ENCODE measurements at regions not wholly inside any gene's neighbourhood (a gene's known extent, or its start where the extent isn't known, plus 50 kb on each side); places are given as distances from the start of the nearest gene placed in this dataset.

DNA sequence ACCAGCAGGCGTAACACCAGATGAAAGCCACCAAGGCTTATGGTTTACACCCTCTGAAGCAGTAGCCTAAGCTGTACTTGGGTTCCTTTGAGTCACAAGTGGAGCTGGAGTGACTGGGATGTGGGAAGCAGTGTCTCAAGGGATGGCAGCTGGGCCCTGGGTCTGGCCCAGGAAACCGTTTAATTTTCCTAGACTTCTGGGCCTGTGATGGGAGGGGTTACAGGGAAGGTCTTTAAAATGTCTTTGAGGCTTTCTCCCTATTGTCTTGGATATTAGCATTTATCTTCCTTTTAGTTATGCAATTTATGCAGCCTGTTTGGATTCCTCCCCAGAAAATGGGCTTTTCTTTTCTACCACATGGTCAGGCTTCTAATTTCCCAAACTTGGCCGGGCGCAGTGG is 568.2 kb downstream of the ANKRD7 start:
- ATAC-seq: no peak
- Histone ChIP-seq H3K27ac (no peak overlapping the region), H3K36me3 (no peaks in the 10 kb centered on the region), H3K4me1 (no peaks in the 10 kb centered on the region), H3K27me3 (no peaks in the 10 kb centered on the region), H3K4me3 (no peak overlapping the region), H3K9me3 (no peaks in the 10 kb centered on the region)
- no peak for DNase-seq
- 78 to 87% methylated on average over 4 of the region's 4 CpGs for WGBS, 2 donors
- TF ChIP-seq, protein P1, sequence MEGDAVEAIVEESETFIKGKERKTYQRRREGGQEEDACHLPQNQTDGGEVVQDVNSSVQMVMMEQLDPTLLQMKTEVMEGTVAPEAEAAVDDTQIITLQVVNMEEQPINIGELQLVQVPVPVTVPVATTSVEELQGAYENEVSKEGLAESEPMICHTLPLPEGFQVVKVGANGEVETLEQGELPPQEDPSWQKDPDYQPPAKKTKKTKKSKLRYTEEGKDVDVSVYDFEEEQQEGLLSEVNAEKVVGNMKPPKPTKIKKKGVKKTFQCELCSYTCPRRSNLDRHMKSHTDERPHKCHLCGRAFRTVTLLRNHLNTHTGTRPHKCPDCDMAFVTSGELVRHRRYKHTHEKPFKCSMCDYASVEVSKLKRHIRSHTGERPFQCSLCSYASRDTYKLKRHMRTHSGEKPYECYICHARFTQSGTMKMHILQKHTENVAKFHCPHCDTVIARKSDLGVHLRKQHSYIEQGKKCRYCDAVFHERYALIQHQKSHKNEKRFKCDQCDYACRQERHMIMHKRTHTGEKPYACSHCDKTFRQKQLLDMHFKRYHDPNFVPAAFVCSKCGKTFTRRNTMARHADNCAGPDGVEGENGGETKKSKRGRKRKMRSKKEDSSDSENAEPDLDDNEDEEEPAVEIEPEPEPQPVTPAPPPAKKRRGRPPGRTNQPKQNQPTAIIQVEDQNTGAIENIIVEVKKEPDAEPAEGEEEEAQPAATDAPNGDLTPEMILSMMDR (IDR thresholded peaks at IDR 0.05): no peak
- intact Hi-C loops (cut with DNase I): no loop called here

DNA sequence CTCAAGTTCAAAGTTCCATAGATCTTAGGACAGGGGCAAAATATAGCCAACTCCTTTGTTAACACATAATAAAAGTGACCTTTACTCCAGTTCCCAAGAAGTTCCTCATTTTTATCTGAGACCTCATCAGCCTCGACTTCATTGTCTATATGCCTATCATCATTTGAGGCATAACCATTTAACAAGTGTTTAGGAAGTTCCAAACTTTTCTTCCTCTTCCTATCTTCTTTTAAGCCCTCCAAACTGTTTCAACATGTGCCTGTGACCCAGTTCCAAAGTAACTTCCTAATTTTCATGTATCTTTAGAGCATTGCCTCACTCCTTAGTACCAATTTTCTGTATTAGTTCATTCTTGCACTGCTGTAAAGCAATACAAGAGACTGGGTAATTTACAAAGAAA is 569.1 kb downstream of the ANKRD7 start:
- TF ChIP-seq, protein P1 (IDR thresholded peaks at IDR 0.05): no peak
- DNase-seq (no peak), ATAC-seq (no peak)
- peaks cover 0 to 1% (median 0%) of the 10 kb centered on the region in 11 donors for H3K9me3 ChIP-seq
- no peaks in the 10 kb centered on the region for H3K4me1 ChIP-seq
- 61 to 67% methylated on average over 1 of the region's 1 CpG for WGBS, 2 donors
- no peak overlapping the region for H3K4me3 ChIP-seq
- H3K27ac ChIP-seq: no peak overlapping the region
- H3K27me3 ChIP-seq: no peaks in the 10 kb centered on the region
- intact Hi-C loops (cut with DNase I): no loop called here
- H3K36me3 ChIP-seq: no peaks in the 10 kb centered on the region

DNA sequence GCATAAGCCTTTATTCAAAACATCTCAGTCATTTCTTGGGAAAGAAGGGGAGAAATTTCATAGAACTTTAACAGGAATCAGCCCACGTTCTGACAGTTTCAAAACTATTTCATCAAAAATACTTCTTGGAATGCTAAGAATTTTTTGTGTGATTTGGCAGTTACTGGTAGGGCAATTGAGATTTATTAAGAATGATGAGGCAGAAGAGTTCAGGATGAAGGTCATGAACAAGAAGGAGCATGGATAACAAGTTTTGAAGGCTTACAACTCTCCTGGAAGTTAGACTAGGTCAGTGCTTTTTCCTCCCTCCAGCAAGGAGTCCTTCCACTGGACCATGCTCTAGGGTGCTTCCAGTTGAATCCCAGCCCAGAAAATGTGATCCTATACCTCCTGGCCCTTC is 569.9 kb downstream of the ANKRD7 start:
- TF ChIP-seq, protein P1 (IDR thresholded peaks at IDR 0.05): no peak
- Histone ChIP-seq H3K4me3 (no peak overlapping the region), H3K27ac (no peak overlapping the region), H3K36me3 (no peaks in the 10 kb centered on the region), H3K9me3 (peaks cover 0 to 8% (median 0%) of the 10 kb centered on the region in 11 donors), H3K4me1 (no peaks in the 10 kb centered on the region), H3K27me3 (no peaks in the 10 kb centered on the region)
- intact Hi-C loops (cut with DNase I): no loop called here
- ATAC-seq (no peak), DNase-seq (no peak)
- 26 to 34% methylated on average over 1 of the region's 1 CpG for whole genome bisulfite sequencing, 2 donors

DNA sequence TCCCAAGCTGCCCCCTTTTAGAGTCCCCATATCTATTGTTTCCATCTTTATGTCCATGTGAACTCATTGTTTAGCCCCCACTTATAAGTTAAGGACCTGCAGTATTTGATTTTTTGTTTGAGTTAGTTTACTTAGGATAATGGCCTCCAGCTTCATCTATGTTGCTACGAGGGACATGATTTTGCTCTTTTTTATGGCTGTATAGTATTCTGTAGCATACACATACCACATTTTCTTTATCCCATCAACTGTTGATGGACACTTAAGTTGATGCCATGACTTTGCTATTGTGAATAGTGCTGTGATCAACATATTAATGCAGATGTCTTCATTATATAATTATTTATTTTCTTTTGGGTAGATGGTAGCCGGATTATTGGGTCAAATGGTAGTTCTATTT is 576.9 kb downstream of the ANKRD7 start:
- H3K4me3 ChIP-seq: no peak overlapping the region
- no peak overlapping the region for H3K27ac ChIP-seq
- no peaks in the 10 kb centered on the region for H3K36me3 ChIP-seq
- H3K4me1 ChIP-seq: no peaks in the 10 kb centered on the region
- DNase-seq: no peak
- ATAC-seq: no peak
- peaks cover 0 to 18% (median 0%) of the 10 kb centered on the region in 11 donors for H3K9me3 ChIP-seq
- H3K27me3 ChIP-seq: no peaks in the 10 kb centered on the region
- intact Hi-C loops (cut with DNase I): no loop called here
- TF ChIP-seq, protein P1 (IDR thresholded peaks at IDR 0.05): no peak
- 75 to 81% methylated on average over 2 of the region's 2 CpGs for WGBS, 2 donors

DNA sequence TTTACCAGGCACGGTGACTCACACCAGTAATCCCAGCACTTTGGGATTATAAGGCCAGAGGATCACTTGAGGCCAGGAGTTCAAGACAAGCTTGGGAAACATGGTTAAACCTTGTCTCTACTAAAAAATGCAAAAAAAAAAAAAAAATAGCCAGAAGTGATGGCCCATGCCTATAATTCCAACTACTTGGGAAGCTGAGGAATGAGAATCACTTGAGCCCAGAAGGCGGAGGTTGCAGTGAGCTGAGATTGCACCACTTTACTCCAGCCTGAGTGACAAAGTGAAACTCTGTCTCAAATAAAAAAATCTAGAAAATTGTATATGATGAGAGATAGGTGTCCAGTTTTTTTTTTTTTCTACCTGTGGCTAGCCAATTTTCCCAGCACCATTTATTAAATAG is 578.2 kb downstream of the ANKRD7 start:
- Histone ChIP-seq H3K4me3 (no peak overlapping the region), H3K9me3 (peaks cover 0 to 18% (median 0%) of the 10 kb centered on the region in 11 donors), H3K27me3 (no peaks in the 10 kb centered on the region), H3K4me1 (no peaks in the 10 kb centered on the region), H3K36me3 (no peaks in the 10 kb centered on the region), H3K27ac (no peak overlapping the region)
- intact Hi-C loops (cut with DNase I): no loop called here
- ATAC-seq (no peak), DNase-seq (no peak)
- 91 to 93% methylated on average over 2 of the region's 2 CpGs for WGBS, 2 donors
- TF ChIP-seq, protein P1 (IDR thresholded peaks at IDR 0.05): no peak

All from heart right ventricle (tissue), 16 donors.